ENCODE measurements at regions not wholly inside any gene's neighbourhood (a gene's known extent, or its start where the extent isn't known, plus 50 kb on each side); places are given as distances from the start of the nearest gene placed in this dataset.

- TF ChIP-seq CTCF (IDR thresholded peaks at IDR 0.05; ENCODE audit: low read depth, low read length, poor library complexity, severe bottlenecking) = no peak
- no peak for TF ChIP-seq EZH2phosphoT487 (IDR thresholded peaks at IDR 0.05; ENCODE audit: borderline replicate concordance, low read length)
These were observed 374.9 kb downstream of the MAGEB5 start for GRCh38 chrX:26590849-26591248.
